GM18498 (cell line): ENCODE measurements at regions not wholly inside any gene's neighbourhood (a gene's known extent, or its start where the extent isn't known, plus 50 kb on each side); places are given as distances from the start of the nearest gene placed in this dataset.

Source experiments
- ATAC-seq: cut with Tn5 transposase; IDR thresholded peaks from one replicate; pipeline ENCODE4 v1.9.1; 2021; ENCODE audit warnings: mild to moderate bottlenecking, moderate library complexity; ENCODE audit not compliant: unreplicated experiment

DNA sequence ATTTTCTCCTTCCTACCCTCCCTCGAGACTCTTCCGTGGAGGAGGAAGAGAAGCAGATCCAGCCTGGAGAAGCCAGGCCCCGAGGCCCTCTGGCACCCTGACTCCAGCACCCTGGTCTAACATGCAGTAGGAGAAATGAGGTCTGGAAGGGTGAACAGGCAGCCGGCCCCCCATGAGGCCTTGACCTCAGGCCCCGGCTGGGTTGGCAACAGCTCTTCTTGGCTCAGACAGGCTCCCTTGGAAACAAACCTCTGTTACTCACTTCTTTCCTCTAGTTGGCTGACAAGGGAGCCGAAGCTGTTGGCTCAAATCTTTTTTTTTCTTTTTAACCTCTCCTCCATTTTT lies 73.4 kb downstream of the CPN2 start:
- ATAC-seq, result no peak

DNA sequence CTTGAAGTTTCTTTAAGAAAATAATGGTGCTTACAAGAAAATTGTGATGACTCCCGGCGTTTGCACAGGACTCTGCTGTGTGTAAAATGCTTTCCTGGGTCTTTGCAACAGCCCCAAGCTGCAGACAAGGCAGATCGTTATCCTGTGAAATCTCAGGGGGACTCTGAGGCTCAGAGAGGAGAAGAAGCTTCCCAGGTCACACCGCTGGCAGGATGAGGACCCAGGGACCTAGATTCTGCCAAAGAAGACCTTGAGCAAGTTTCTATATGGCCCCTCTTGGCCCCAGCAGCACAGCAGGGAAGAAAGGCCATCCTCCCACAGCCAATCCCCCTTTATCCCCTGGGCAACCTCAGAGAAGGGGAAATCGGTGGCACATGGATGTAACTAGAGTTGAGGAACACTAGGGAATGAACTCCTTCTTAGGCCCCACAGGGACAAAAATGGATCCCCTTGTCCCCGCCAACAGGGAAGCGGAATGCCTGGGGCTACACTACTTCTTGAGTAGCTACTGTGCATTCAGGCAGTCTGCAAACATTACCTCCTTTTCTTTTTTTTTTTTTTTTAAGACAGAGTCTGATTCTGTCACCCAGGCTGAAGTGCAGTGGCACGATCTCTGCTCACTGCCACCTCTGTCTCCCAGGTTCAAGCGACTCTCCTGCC lies 72.8 kb downstream of the CPN2 start:
- no peak for ATAC-seq

DNA sequence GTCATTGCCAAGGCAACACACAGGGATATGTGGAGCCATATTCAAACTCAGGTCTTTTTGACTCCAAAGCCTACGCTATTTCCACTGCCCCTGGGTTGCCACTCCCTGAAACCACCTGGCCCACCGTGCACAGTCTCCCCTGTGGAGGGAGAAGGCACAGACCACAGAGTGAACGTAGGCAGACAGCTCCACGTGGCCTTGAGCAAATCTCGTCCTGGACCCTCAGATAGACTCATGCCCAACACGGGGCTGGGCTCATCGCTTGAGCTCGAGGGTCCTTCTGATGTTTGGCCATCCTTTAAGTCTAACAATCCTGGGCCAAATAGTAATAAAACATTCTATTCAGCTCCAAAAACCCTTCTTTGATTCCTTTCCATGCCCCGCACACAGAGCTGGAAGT lies 72.0 kb downstream of the CPN2 start:
- no peak for ATAC-seq

DNA sequence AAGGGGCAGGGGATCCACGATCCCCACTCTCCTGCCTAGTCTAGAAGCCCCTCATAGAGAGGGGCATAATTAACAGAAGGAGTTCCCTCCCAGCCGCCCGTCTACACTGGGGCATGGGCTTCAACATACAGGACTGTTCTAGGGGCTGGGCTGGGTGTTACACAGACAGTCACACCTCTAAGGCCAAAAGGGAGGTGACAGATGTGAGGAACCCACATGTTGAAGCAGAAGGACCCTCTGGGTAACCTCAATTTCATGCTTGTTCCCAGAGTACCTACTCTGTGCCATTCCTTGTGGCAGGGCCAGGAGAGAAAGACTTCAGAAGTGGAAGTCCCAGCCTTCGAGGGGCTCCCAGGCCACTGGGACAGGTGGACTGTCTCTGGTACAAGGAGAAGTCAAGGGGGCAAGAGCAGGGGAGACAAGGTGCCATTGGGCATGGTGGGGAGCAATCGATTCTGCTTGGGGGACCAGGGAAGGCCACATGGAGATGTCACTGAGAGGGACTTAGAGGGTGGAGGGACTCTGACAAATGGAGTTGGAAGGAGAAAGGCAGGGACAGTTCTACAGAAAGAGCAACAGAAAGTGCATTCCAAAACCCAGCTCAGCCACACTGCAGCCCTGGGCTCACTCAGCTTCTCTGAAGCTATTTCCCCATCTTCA lies 71.3 kb downstream of the CPN2 start:
- no peak for ATAC-seq

DNA sequence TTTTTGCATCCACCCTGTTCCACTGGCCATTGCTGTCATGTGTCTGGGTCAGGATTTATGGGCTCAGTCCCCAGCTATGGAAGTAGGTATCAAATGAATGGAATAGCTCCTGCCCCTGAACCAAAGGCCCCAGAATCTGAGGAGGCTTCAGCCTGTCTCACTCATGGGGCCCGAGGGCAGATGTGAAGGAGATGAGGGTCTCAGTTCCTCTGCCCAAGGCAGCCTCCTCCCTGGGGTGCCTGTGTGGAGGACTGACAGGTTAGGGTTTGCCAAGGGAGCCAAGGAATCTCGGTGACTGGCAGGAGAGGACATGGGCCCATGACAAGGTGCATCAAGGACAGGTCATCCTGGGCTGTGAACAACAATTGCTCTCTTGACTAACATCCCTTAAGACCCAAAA lies 70.4 kb downstream of the CPN2 start:
- no peak for ATAC-seq

DNA sequence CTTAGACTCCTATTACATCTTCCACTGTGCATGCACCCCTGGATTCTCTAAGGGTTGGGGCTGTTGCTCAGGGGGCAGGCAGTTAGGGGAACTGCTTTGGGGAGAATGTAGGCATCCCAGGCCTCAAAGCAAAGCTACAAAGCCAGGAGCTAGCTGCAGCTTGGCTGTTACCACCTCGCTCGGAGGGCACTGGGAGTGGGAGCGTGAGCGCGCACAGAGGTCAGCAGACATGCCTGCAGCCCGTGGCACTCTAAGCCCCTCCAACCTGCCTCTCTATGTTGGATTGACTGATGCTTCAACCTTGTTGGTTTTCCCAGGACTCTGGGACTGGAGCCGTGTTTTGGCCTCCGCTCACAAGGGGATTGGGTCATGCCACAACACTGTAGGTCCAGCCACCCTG lies 69.8 kb downstream of the CPN2 start:
- no peak for ATAC-seq

DNA sequence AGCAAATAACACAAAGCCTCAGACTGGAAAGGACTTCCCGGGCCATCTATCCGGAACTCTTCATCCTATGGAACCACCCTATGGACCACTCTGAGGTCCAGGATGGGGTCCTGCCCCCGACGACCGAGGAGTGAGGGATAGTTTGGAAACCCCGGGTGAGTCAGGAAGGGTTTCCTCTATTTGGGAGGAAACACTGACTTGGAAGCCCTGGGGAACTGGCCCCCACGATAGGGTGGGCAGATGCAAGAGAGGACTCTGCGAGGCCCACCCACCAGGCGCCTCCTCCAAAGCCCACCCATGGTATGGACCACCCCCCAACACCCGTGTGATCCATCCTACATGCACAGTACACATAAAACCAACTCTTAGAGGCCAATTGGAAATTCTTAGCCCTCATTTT lies 69.4 kb downstream of the CPN2 start:
- ATAC-seq, result no peak

DNA sequence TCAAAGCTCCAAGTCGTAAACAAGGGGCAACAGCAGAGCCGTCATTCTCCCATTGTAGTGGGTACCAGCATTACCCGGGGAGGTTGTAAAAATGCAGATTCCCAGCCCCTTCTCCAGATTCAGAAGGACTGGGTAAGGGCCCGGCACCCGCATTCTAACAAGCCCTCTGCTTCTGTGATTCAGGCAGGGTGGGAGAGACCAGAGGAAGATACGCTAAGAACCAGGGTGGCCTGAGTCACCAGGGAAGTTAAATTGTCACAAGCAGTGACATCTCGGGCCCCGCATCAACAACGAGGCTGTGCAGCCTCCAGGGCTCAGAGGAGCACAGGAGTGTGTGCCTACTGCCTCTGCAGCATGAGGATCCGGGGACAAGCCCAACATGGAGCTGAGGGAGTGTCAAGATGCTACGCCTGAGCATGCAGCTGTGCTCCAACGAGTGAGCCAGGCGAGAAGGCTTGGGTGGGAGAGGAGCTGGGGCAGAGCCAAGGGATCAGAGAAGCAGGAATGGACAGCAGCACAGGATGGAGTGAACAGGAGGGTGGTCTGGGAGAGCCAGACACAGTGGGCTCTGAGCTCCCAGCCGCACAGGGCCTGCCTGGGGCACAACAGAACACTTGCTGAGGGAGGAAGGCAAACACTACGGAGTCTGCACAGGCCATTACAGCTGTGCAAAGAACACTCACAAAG lies 68.5 kb downstream of the CPN2 start:
- no peak for ATAC-seq

DNA sequence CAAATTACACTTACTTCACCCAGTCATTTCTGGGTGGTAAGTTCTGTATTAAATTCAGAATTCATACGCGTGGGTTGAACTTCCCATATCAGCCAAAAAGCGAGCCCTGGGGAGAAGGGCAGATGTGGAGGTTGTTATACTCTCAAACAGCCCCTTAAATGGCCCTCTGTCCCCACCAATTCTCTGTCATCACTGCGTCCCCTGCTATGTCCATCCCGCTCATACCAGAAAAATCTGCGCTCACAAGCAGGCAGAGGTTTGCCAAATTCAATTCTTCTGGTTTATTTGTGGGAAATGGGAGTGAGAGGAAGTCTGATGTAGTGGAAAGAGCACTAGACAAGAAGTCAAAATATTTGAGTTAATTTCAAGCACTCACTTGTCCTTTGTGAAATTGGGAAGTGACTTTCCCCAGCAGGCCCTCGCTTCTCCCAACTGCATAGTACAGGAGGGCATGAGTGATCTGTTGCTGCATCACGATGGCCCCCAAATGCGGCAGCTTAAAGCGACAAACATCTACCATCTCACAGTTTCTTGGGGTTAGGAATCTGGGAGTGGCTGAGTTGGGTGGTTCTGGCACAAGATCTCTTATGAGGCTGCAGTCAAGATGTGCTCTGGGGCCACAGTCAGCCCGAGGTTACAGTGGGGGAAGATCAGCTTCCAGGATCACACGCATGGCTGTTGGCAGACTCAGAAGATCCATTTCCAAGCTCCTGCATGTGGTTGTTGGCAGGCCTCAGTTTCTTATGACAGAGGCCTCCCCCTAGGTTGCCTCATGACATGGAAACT lies 67.7 kb downstream of the CPN2 start:
- ATAC-seq, result no peak

DNA sequence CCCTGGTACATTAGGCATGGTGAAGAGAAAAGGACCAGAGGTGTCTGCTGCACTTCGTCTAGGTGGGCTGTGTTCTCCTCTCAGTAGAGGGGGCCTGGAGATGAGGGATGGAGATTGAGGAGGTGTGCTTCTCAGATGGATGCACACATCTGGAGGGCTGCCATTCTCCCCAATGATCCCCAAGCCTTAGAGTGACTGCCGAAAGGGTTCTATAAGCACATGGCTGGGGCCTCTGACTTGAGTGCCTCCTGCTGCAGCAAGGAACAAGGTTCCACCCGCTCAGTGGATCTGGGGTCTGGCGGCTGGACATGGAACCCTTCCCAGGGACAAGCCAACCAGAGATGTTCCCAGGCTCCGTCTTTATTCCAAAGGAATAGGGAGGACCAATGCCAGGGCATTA lies 66.8 kb downstream of the CPN2 start:
- ATAC-seq, result no peak

DNA sequence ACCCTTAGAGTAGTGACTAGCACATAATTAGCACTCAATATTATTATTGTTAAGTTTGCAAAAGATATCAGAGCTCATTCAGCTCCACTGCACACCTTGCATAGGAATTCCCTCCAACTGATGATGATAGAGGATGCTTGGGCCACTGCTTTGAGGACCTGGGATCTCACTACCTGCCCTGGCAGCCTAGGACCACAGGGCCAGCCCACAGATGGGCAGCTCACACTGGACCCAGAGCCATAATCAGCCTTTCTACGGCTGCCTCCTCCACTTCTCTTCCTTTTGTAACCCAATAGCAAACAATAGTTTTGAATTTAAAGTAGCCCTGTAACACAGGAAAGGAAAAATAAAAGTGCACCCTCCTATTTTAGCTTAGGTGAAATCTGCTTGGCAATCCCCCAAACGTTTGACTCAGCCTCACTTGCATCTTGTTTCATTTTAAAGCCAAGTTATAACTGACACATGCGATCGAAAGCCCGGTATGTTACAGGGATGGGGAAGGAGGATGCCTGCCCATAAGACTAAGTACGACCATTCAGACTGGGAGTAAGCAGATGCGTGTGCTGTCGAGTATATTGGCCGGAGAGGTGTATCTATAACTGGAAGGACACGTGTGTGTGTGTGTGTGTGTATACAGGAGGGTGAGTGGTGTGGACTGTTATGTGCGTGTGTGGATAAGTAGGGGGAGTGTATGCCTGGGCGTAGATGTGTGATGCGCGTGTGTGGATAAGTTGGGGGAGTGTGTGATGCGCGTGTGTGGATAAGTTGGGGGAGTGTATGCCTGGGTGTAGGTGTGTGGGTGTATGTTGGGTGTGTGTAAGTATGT lies 65.9 kb downstream of the CPN2 start:
- no peak for ATAC-seq

DNA sequence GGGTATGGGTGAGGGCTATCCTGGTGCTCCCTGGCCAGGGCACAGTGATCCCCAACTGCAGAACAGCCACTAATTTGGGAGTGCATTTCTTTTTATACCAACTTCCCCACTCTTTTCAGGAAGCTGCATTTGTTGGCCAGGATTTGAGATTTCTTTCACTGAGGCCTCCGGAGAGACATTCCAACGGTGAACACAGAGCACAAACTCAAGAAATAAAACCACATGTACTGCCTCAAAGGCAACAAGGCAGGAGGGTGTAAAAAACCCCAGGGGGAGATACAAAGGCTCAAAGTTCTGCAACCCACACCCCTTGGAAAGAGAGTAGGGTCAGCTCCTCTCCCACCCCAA lies 65.3 kb downstream of the CPN2 start:
- no peak for ATAC-seq

DNA sequence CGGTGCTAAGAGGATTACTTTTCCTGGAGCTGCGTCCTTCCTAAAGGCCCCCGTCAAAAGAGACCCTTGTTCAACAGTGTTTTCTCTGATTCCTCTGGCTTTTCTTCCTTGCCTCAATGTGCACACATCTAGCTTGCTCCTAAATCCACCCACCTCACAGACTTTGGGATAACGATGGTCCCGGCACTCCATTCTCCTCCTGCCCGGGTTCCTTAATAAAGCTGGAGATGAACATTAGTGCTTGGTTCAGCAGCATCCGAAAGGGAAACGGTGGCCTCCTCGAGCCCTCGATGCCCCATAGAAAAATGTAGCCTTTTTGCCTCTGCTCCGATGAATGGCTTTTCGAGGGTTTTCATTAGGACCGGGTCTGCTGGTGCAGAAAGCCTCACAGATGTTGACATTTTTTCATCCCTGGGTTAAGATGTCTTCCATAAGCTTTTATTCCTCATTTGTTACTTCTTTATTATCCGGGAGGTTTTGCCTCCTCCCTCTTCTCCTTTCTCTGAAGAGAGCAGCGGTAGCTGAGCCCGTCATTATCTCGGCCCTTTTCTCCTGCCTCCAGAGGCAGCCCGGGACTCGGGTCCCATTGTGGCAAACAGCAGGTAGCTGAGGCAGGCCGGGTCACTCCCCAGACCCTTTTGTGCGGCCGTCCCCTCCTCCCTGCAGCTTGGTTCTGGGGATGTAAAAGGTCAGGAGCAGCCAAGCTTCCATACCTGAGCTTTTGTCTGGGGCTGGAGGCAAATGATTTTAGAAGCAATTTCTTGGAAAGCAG lies 64.6 kb downstream of the CPN2 start:
- no peak for ATAC-seq

DNA sequence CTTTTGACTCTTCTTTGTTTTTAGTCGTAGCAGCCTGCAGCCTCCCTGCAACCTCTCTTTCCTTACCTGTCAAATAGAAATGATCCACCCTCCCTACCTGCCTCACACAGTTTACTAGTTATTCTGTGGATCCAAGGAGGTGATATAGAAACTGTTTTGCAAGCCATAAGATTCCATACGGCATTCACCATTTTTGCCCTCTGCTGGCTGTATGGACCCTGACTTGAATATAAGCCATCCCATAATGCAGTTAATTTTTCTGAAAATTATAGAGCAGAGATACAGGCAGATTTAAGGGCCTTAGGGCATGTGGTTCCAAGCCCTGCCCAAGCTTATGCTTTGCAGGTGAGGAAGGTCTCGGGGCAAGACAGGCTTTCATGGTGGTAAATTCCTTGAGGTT lies 63.8 kb downstream of the CPN2 start:
- no peak for ATAC-seq

DNA sequence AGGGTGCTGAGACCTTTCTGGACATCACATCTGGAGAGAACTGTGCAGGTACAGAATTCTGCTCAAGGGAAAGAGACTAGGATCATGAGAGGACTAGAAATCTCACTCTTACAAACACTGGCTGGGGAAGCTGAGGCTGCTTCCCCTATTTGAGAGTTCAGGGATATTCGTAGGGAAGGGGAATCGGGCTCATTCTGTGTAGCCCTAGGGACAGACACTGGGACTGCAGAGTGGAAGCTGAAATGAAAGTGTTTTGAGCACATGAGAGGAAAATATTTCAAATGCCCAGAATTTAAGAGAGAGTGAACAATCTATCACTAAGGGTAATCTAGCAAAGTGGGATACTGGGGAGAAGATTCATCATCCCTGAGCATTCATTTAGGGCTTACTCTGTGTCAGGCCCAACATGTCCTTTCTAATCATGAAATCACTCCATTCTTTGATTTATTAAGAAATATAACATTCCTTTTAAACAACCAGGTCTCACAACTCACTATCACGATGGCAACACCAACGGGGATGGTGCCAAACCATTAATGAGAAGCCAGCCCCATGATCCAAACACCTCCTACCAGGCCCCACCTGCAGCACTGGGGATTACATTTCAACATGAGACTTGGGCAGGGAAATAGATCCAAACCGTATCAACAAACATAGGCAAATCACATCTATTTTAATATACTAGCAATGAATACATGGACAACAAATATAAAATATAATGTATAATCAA lies 63.0 kb downstream of the CPN2 start:
- ATAC-seq, result no peak
